Prostate gland (tissue), 2 donors: ENCODE measurements at regions not wholly inside any gene's neighbourhood (a gene's known extent, or its start where the extent isn't known, plus 50 kb on each side); places are given as distances from the start of the nearest gene placed in this dataset.

Experiments
- POLR2A ChIP-seq: fragments of 450-650 bp; IDR thresholded peaks from one replicate; pipeline ENCODE4 v1.6.1; 2016; ENCODE audit warnings: antibody characterized with exemption, mild to moderate bottlenecking
- TF ChIP-seq, protein P1 (sequence below), 4 experiments: fragments of 200-600 bp in 2 of 4; fragments of 450-650 bp in 2 of 4; sonication (generic) in 2 of 4; IDR thresholded peaks; 1 replicate in 3 of 4; 2 replicates in 1 of 4; pipeline ENCODE4 v1.5.1; 2016 to 2019; ENCODE audit warnings: antibody characterized with exemption in 4 of 4, mild to moderate bottlenecking in 2 of 4, moderate library complexity in 2 of 4

- TF ChIP-seq POLR2A = no peak
- TF ChIP-seq, protein P1, sequence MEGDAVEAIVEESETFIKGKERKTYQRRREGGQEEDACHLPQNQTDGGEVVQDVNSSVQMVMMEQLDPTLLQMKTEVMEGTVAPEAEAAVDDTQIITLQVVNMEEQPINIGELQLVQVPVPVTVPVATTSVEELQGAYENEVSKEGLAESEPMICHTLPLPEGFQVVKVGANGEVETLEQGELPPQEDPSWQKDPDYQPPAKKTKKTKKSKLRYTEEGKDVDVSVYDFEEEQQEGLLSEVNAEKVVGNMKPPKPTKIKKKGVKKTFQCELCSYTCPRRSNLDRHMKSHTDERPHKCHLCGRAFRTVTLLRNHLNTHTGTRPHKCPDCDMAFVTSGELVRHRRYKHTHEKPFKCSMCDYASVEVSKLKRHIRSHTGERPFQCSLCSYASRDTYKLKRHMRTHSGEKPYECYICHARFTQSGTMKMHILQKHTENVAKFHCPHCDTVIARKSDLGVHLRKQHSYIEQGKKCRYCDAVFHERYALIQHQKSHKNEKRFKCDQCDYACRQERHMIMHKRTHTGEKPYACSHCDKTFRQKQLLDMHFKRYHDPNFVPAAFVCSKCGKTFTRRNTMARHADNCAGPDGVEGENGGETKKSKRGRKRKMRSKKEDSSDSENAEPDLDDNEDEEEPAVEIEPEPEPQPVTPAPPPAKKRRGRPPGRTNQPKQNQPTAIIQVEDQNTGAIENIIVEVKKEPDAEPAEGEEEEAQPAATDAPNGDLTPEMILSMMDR (IDR thresholded peaks at IDR 0.05) = no peak
These were observed 88.5 kb upstream of the GOLGA8J start for GRCh38 chr15:29994284-29994683.
